GM19238 (cell line): ENCODE measurements at regions not wholly inside any gene's neighbourhood (a gene's known extent, or its start where the extent isn't known, plus 50 kb on each side); places are given as distances from the start of the nearest gene placed in this dataset.
"Not testable (repeated sequence)": the region's sequence is repeated elsewhere in the genome, so short reads cannot be mapped to it uniquely, and the experiment has no call there.

Source experiments
- DNase-seq: peaks from one replicate; pipeline ENCODE4 v3.0.0; 2011; ENCODE audit warnings: low spot score; ENCODE audit not compliant: insufficient read length

DNA sequence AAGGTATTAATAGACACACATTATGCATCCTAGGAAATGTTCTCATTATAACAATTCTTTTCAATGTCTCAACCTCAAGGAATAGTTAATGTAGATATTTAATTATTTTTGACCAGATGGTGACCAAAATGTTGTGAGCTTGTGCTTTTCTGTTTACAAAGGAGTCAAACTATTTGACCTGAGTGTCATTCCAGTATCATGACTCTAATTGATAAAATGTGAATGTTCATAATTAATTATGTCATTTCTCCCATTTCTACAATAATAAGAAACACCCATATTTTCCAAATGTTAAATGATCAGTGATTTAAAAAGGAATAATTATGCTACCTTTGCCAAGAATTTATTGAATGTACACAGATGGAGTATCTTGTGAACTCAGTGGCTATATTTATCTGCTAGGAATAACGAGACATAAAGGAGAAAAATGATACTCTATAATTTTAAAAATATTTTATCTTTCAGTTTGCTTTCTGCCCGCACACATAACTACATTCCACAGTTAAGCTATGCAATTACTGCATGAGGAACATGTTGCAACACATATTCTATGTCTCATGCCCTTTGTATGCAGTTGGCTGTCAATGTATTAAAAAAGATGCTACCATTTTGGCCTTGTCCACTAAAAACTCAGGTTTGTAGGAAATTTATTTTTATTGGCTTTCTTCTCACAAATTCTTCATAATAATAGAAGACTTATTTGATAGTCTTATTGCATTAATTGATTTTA, 376.7 kb upstream of the CCDC179 start:
- no peak for DNase-seq

DNA sequence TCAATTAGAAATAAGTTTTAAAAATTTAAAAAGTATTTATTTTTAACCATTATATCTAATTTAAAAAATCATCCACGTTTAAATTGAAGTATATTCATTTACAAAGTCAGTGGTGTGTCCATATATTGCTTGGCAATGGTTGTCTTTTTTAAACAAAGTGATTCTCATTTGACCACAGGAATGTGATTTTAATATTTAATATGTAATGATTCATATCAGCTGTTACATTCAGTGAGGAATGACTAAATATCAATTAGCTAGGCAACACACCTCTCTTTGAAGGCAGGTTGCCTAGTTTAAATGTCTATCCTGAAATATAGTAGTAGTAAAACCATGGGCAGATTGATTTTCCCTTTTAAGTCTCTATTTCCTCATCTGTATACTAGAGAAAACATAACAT, 392.2 kb upstream of the CCDC179 start:
- no peak for DNase-seq

DNA sequence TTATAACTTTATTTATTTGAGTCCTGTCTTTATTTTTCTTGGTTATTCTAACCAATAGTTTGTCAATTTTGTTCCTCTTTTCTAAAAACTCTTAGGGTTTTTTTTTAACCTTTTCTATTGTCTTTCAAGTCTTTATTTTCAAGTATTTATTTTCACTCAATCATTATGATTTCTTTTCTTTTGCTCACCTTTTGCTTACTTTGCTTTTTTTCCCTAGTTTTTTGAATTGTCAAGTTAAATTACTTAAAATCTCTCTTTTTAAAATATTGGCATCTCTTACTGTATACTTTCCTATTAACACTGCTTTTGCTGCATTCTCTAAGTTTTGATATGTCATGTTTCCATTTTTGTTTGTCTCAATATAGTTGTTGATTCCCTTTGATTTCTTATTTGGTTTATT, 396.8 kb upstream of the CCDC179 start:
- no peak for DNase-seq

DNA sequence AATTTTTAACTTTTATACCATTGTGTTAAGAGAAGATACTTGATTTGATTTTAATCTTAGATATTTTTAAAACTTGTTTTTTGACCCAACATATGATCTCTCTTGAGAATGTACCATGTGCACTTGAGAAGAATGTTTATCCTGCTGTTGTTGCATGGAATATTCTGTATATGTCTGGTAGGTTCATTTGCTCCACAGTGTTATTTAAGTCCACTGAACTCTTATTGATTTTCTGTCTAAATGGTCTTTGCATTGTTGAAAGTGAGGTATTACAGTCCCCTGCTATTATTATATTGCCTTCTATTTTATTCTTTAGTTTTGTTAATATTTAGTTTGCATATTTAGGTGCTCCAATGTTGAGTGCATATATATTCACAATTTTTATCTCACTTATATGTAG, 397.3 kb upstream of the CCDC179 start:
- DNase-seq = no peak

DNA sequence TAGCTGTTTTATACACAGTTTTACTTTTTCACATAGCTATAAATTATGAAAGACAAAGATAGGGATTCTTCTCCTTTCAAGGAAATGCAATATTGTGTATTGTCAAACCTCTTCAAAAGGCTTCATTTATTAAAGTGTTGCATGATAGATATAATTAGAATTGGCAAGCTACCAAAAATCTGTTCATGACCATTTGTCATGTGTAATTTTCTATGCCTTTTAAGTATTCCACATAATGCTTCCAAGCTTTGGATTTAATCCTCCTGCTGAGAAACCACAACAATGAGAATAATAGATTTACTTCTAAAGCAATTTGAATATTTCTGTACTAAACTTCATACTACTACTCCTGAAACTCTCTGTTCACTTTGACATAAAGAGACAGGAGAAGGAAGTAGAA, 403.2 kb upstream of the CCDC179 start:
- DNase-seq = no peak

DNA sequence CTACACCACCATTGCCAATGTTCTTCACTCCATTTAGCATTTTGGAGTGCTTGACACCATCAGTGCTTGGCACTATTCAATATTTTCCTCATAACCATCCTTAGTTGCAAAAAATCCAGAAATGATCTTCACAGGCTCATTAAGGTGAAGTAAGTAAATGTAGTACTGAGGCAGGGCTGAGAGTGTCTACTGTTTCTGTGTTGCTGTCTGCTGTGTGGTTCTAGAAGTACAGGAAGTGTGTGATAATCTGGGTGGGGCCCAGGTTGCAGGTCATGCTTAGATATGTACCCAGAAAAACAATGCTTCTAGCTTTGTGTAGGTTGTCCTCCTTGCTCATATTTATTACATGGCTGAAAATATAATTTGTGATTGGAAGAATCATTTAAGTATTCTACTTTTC, 411.8 kb upstream of the CCDC179 start:
- DNase-seq = no peak

DNA sequence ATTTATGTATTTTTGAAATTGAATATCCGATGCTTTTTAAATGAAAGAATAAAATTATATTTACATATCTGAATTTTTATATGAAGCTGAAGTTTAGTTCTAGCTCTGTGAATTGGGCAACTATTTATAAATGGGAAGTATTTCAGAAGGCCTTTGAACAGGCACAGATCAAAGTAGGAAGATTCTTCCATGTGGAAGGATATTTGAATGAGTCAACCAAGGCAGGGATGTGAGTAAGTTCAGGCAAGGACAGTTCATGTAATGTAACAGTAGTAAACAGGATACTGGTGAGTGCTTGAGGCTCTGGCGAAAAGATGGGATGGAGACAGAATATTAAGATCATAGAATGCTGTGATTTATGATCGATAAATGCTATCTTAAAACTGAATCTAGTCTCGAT, 417.8 kb upstream of the CCDC179 start:
- no peak for DNase-seq

DNA sequence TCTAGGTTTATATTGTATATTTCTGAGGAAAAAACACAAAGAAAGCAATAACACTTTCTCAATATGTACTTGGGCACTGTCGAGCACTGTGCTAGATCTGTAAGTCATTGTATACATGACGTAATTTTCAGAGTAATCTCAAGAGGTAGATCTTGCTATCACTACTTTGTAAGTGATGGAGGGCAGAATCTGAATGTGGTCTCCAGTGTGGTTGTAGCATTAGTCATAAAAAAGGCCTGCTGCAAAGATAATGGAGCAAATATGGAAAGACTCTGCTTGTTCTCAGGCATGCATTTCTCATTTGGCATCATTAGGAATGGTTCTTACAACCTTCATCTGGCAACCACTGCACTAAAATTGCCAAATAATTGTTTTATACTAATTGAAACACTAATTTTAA, 419.8 kb upstream of the CCDC179 start:
- no peak for DNase-seq

DNA sequence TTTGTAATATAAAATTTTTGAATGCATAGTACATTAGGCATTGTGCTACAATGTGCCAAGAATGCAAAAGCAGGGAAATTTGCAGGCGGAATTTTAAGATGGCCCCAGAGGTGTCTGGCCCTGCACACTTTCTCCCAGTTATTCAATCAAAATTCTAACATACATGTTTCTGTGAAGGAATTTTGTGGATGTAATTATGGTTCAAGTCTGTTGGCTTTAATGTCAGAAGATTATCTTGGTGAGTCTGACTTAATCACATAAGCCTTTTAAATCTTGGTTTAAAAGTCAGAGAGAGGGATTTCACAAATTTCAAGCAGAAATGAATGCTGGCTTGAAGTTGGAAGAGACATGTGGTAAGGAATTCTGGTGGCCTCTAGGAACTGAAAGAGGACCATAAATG, 423.4 kb upstream of the CCDC179 start:
- DNase-seq = no peak

DNA sequence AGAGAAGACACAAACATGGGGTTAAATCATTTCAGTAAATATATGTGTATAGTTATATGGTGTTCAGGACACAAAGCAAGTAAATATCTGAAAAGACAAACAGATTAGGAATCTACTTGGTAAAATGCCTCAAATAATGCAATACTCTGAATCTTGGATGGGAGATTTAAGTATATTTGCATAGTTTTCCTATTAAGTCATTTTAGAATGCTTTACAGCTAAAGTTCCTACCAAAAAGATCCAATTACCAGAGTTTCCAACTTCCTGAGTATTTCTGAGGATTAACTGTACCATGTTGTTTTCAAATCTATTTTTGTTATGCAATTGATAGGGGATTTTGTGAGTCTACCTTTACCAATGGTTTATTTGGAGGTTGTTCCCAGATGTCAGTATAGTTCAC, 424.4 kb upstream of the CCDC179 start:
- DNase-seq = no peak

DNA sequence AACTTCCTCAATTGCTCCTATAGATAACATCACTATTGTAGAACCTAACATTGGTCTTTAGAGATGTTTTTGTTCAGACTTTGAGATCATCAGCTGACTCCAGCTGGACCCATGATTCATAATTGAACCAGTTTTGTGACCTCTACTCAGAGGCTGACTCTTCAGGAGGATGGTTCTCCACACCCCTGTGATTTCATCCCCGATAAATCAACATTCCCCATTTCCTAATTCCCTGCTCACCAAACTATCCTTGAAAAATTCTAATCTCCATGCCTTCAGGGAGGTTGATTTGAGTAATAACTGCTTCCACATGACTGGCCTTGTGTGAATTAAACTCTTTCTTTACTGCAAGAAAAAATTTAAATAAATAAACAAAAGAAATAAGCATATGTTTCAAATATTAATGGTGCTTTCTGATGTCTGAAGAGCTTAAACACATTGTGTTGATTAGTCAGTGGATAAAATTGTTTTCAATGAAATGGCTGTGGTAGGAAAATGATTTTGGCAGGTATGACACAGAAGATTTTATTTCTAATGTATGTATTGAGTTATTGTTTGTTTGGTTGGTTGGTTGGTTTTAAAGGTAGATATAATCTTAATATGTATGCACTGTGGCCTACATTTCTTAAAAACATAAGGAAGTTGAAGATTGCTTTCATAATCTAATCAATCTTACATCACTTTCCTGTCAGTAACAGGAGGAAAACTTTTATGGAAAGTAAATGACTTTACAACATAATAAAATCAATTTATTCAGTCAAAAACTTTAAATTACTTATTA, 427.9 kb upstream of the CCDC179 start:
- no peak for DNase-seq

DNA sequence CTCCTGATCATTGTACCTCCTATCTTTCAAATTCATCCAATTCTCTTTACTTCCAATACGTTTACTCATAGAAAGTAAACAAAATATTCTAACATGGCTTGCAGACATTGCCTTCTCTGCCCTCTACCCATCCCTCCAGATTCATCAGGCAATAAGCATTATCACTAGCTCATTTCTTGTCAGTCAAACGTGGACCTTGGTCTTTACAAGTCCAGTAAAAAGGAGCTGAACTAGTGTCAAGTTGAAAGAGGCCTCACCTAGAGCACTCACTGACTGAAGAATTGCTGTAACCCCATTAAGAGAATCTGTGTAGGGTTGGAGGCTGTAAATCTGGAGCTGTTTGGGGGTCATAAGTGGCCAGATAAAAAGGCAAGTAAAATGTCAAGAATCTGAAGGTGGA, 435.0 kb upstream of the CCDC179 start:
- DNase-seq = no peak

DNA sequence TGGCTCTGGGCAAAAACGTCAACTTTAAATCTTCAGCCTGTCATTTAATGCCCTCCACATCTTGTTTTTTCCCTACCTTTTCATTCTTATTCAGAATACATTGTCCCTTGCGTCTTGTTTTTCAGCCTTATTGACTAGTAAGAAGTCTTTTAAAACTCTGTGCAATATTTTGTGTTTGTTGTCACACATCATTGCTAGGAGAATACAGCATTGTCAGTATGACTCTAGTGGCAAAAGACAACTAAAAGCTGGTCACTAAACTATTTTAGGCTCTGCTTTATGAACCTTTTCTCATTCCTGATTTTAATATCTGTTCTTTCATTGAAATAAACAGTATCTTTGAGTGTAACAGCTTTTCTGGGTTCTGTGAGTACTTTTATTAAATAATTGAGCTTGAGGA, 447.8 kb upstream of the CCDC179 start:
- no peak for DNase-seq

DNA sequence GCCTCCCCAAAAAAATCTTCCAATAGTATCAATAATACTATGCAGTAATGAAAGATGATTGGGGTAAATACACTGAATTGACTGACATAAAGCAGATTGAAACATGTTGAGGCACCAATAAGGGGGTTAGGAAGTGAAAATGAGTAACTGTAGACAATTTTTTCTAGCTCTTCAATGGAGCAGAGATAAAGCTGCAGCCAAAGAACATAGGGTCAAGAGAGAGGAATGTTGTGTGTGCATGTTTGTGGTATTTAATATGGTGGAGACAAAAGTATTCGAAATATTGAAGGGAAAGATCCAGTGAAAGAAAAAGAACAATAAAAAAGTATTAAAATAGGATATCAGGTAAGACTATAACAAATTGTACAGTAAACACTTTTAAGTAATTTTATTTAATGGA, 450.0 kb upstream of the CCDC179 start:
- DNase-seq = no peak

DNA sequence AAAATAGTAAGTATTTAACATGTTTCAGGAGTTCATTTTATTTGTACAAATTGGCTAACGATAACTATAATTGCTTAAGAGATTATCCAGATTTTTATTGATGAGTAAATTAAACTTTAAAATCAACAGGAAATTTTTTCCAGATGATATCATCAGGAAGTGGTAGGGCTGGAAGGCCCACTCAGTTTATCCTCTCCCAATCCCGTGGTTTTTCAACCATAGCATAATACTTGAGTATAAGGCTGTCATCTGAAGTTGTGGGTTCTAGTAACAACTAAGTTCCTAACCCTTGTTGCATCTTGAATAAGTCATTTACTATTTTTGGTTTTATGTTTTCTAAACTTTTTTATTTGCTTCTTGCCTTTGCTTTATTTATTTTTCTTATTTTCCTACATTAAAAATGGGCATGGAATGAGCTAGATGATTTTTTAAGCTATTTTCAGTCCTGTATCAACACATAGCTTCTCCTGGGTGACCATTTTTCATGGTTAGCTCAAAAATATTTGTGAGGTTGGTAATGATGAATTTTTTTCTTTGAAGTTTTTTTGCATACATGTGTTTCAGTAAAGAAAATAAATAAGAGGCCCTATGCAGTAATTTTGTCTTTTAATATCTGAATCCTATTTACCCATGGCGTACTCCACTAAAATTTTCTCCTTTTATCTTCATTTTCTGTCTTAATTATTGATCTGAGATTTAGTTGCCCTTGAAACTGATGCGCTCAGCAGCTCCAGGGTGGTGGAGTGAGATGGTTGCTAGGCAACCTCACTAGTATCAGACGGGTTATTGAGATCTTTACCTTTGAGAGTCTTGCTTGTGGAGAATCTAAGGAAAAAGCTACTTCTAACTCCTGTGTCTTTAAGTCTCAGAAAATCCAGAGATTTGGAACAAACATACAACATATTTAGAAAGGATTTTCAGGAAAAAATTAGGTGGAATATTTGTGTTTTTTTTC, 452.0 kb upstream of the CCDC179 start:
- no peak for DNase-seq

DNA sequence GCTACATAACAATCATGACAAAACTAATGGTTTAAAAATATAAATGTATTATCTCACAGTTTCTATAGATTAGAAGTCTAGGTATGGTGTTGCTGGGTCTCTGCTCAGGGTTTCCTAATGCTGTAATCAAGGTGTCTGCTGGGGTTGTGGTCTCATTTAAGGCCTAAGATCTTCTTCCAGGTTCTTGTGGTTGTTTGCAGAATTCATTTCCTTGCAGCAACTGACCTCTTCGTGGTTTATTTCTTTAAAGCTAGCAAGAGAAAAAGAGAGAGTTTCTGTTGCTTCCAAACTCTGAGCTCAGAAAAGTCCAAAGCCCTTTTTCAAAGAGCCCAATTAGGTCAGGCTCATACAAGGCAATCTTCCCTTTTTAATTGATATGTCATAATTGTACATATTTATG, 452.7 kb upstream of the CCDC179 start:
- DNase-seq = no peak

DNA sequence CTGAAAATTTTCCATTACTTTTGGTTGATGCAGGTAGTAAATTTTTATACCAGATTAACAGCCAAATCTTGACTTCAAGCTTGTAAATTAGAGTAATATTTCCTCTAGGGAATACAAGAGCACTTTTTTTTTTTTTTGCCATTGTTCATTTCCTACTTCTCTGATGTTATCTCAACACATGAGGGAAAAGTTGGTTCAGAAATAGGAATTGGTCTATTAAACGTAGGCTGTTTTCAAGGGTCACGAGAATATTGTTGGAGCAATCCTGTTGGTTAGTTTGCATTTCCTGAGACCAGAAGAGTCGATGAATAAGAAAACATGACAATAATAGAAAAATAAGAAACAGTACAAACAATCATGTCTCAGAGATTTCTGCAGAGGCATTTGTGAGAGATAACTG, 453.9 kb upstream of the CCDC179 start:
- no peak for DNase-seq

DNA sequence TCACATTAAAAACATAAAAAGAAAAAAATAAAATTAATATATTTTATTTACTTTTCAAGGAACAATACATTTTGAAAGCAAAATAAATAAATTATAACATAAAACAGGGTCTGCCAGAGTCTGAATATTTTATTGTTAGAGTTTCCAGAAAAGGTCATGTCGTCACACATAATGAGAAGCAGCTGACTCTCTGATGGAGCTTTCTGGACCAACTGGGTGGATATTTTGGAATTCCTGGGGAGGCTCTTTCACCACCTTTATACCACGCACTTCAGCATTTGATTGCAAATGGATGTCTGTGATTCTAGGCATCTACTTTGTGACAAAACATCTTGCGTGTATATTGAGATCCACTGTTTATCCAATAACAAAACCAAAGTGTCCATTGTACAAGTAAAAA, 455.0 kb upstream of the CCDC179 start:
- no peak for DNase-seq

DNA sequence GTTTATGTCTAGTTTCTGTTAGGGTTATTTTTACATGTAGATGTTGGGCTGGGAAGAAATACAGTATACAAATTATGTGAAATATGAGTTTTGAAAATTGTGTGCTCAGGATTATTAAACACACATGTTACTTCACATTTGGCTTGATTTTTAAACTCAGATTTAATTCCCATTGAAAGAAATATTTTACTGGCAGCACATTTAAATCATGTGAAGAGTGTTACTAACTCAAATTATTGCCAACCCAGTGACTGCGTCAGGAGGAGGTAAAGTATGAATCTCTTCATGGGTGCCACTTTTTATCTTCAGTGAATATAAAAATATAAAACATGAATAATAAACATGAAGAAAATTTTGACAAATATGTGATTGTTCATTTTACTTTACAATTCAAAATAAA, 457.5 kb upstream of the CCDC179 start:
- no peak for DNase-seq

DNA sequence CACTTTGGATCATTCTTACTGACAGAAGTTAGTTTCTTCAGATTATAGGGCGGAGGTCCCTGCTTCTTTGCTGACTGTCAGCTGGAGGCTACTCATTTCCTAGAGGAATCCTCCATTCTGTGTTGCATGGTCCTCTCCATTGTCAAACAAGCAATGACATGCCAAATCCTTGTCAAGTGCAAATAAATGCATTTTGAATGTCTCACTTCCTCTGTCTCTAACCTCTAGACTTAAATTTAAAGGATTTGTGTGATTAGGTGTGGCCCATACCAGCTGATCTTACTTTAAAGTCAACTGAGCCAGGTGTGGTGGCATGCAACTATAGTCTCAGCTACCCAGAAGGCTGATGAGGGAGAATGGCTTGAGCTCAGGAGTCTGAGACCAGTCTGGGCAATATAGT, 458.4 kb upstream of the CCDC179 start:
- DNase-seq = no peak

DNA sequence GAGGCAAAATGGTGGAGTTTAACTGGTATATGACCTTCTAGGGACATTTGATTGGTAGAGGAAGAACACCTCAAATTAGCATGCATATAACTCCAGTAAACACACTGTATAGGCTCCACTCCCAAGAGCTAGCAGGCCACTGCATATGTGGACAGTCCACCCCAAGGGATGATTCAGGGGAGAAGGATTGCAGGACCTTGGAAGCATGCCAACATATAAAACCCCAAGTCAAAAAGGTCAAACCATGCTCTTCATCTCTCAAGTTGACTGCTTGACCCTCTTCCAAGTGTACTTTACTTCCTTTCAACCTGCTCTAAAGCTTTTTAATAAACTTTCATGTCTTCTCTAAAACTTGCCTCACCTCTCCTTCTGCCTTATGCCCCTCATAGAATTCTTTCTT, 459.9 kb upstream of the CCDC179 start:
- DNase-seq = no peak

DNA sequence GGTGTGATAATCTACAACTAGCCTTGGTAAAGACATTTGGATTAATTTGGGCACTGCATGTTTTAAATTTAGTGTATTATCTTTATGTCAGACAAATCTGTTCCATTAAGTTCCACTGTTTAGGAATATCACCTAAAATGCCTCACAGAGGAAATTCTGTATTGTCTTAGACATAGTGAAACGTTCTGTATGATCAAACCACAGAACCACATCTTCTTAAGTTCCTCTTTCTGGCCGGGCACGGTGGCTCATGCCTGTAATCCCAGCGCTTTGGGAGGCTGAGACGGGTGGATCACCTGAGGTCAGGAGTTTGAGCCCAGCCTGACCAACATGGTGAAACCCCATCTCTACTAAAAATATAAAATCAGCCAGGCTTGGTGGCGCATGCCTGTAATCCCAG, 475.3 kb upstream of the CCDC179 start:
- not testable (repeated sequence) for DNase-seq
